Peyer's patch (tissue), 4 donors: ENCODE measurements at regions not wholly inside any gene's neighbourhood (a gene's known extent, or its start where the extent isn't known, plus 50 kb on each side); places are given as distances from the start of the nearest gene placed in this dataset.
"Not testable (repeated sequence)": the region's sequence is repeated elsewhere in the genome, so short reads cannot be mapped to it uniquely, and the experiment has no call there.

ENCODE experiments used
- DNase-seq, 3 donors: peaks; one replicate each; pipeline ENCODE4 v3.0.0-alpha.2; 2017 to 2019
- H3K27ac ChIP-seq, 4 donors: fragments of 200-600 bp; sonication (generic); one replicate each; pipeline ENCODE4 v1.5.1; 2016 to 2019
- H3K27me3 ChIP-seq, 2 donors: fragments of 200-600 bp; sonication (generic); one replicate each; pipeline ENCODE4 v1.5.1; 2019
- H3K36me3 ChIP-seq, 3 donors: fragments of 200-600 bp; sonication (generic); one replicate each; pipeline ENCODE4 v1.5.1; 2016 to 2019
- H3K4me1 ChIP-seq, 4 donors: fragments of 200-600 bp; sonication (generic); one replicate each; pipeline ENCODE4 v1.5.1; 2016 to 2019
- H3K4me3 ChIP-seq, 4 donors: fragments of 200-600 bp; sonication (generic); 1 replicate in 3 of 4; 2 replicates in 1 of 4; pipeline ENCODE4 v1.5.1; 2016 to 2019; ENCODE audit warnings: mild to moderate bottlenecking in 1 of 4
- H3K9me3 ChIP-seq, 4 donors: fragments of 200-600 bp; sonication (generic); one replicate each; pipeline ENCODE4 v1.5.1; 2016 to 2019; ENCODE audit warnings: mild to moderate bottlenecking in 1 of 4
- CTCF ChIP-seq, 6 experiments: fragments of 450-650 bp in 4 of 6; fragments of 200-600 bp in 2 of 6; sonication (generic) in 1 of 6; IDR thresholded peaks; one replicate each; pipeline ENCODE4 v1.5.1; 2017 to 2019; ENCODE audit warnings: antibody characterized with exemption in 6 of 6, mild to moderate bottlenecking in 3 of 6, moderate library complexity in 1 of 6
- POLR2A ChIP-seq, 2 donors: fragments of 450-650 bp; IDR thresholded peaks; one replicate each; pipeline ENCODE4 v1.5.1; 2017; ENCODE audit warnings: antibody characterized with exemption in 2 of 2, mild to moderate bottlenecking in 2 of 2, moderate library complexity in 2 of 2

GRCh38 chr14:100427166-100427565 is 104.0 kb downstream of the SLC25A47 start:
- no peak for TF ChIP-seq CTCF (IDR thresholded peaks at IDR 0.05)
- TF ChIP-seq POLR2A (IDR thresholded peaks at IDR 0.05), result no peak
- Histone ChIP-seq H3K4me1 (peaks cover 0 to 8% (median 0%) of the 10 kb centered on the region in 4 donors), H3K27me3 (no peaks in the 10 kb centered on the region), H3K9me3 (no peaks in the 10 kb centered on the region), H3K4me3 (no peak overlapping the region), H3K36me3 (no peaks in the 10 kb centered on the region), H3K27ac (no peak overlapping the region)
- no peak for DNase-seq

GRCh38 chr14:100428727-100429126 is 105.6 kb downstream of the SLC25A47 start:
- Histone ChIP-seq H3K27ac (no peak overlapping the region), H3K36me3 (no peaks in the 10 kb centered on the region), H3K9me3 (no peaks in the 10 kb centered on the region), H3K4me1 (peaks cover 0 to 8% (median 0%) of the 10 kb centered on the region in 4 donors), H3K27me3 (no peaks in the 10 kb centered on the region), H3K4me3 (no peak overlapping the region)
- no peak for TF ChIP-seq CTCF (IDR thresholded peaks at IDR 0.05)
- TF ChIP-seq POLR2A (IDR thresholded peaks at IDR 0.05), result no peak
- no peak for DNase-seq

GRCh38 chr14:100429537-100429936 is 106.4 kb downstream of the SLC25A47 start:
- Histone ChIP-seq H3K4me1 (peaks cover 0 to 8% (median 0%) of the 10 kb centered on the region in 4 donors), H3K9me3 (no peaks in the 10 kb centered on the region), H3K27ac (no peak overlapping the region), H3K4me3 (no peak overlapping the region), H3K36me3 (no peaks in the 10 kb centered on the region), H3K27me3 (no peaks in the 10 kb centered on the region)
- TF ChIP-seq CTCF (IDR thresholded peaks at IDR 0.05) (no peak), POLR2A (IDR thresholded peaks at IDR 0.05) (no peak)
- no peak for DNase-seq

GRCh38 chr14:100430571-100430970 is 107.4 kb downstream of the SLC25A47 start:
- TF ChIP-seq CTCF (IDR thresholded peaks at IDR 0.05), result no peak
- no peak for TF ChIP-seq POLR2A (IDR thresholded peaks at IDR 0.05)
- no peak overlapping the region for H3K27ac ChIP-seq
- peaks cover 0 to 8% (median 0%) of the 10 kb centered on the region in 4 donors for H3K4me1 ChIP-seq
- H3K9me3 ChIP-seq, result no peaks in the 10 kb centered on the region
- no peaks in the 10 kb centered on the region for H3K36me3 ChIP-seq
- no peak overlapping the region for H3K4me3 ChIP-seq
- no peak for DNase-seq
- no peaks in the 10 kb centered on the region for H3K27me3 ChIP-seq

- H3K27ac ChIP-seq, H3K9me3 ChIP-seq, DNase-seq, H3K36me3 ChIP-seq, H3K4me3 ChIP-seq, H3K27me3 ChIP-seq: not testable (repeated sequence)
- peaks cover 0 to 11% (median 0%) of the 10 kb centered on the region in 4 donors for H3K4me1 ChIP-seq
Measured at GRCh38 chr14:100431461-100431860, 108.3 kb downstream of the SLC25A47 start.

- H3K4me1 ChIP-seq, result peaks cover 0 to 20% (median 0%) of the 10 kb centered on the region in 4 donors
- no peak for DNase-seq
- no peak overlapping the region for H3K27ac ChIP-seq
- TF ChIP-seq CTCF (IDR thresholded peaks at IDR 0.05), result no peak
- TF ChIP-seq POLR2A (IDR thresholded peaks at IDR 0.05), result no peak
- H3K4me3 ChIP-seq, result no peak overlapping the region
- no peaks in the 10 kb centered on the region for H3K27me3 ChIP-seq
- H3K36me3 ChIP-seq, result no peaks in the 10 kb centered on the region
- H3K9me3 ChIP-seq, result no peaks in the 10 kb centered on the region
Measured at GRCh38 chr14:100432652-100433427, 109.7 kb downstream of the SLC25A47 start.
